Thyroid gland (tissue), 4 donors: ENCODE measurements at regions not wholly inside any gene's neighbourhood (a gene's known extent, or its start where the extent isn't known, plus 50 kb on each side); places are given as distances from the start of the nearest gene placed in this dataset.

Experiments
- POLR2A ChIP-seq, 2 donors: fragments of 450-650 bp; IDR thresholded peaks; one replicate each; pipeline ENCODE4 v1.6.1; 2017; ENCODE audit warnings: antibody characterized with exemption in 2 of 2, mild to moderate bottlenecking in 2 of 2, moderate library complexity in 1 of 2
- TF ChIP-seq, protein P1 (sequence below), 6 experiments: fragments of 200-600 bp in 3 of 6; fragments of 450-650 bp in 3 of 6; sonication (generic) in 3 of 6; IDR thresholded peaks; one replicate each; pipeline ENCODE4 v1.5.1; 2016 to 2019; ENCODE audit warnings: antibody characterized with exemption in 6 of 6, mild to moderate bottlenecking in 2 of 6, inconsistent platforms in 1 of 6, moderate library complexity in 1 of 6

DNA sequence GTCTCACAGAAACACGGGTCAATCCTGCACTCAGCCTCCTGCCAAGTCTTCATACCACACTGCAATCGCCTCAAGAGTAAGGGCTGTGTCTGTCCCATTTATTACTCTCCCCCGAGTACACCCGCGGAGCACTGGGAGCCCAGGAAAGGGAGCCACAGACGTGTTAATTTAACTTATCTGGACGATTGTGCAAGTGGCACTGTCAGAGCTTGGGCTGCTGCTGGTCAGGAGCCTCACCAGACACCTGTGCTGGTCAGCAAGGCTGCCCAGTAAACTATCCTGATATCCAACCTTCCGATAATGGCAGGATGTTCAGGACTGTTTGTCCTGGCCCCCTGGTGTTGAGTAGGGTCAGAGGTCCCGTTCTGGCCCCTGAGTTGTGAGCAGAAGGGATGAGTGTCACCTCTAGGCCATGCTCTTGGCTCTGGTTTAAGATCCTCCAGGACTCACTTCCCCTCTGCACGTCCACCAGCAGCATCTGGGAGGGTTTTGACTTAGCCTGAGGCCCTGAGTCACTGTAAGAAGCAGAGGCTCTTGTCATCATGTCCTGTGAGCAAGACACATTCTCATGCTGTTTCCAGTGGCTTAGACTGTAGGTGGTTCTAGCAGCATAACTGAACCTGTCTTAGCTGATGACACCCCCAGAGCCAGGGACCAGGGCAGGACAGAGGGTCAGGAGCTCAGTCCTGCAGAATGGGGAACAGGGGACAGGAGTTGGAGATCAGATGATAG, 82.5 kb upstream of the ARL4C start:
- TF ChIP-seq, protein P1, sequence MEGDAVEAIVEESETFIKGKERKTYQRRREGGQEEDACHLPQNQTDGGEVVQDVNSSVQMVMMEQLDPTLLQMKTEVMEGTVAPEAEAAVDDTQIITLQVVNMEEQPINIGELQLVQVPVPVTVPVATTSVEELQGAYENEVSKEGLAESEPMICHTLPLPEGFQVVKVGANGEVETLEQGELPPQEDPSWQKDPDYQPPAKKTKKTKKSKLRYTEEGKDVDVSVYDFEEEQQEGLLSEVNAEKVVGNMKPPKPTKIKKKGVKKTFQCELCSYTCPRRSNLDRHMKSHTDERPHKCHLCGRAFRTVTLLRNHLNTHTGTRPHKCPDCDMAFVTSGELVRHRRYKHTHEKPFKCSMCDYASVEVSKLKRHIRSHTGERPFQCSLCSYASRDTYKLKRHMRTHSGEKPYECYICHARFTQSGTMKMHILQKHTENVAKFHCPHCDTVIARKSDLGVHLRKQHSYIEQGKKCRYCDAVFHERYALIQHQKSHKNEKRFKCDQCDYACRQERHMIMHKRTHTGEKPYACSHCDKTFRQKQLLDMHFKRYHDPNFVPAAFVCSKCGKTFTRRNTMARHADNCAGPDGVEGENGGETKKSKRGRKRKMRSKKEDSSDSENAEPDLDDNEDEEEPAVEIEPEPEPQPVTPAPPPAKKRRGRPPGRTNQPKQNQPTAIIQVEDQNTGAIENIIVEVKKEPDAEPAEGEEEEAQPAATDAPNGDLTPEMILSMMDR (IDR thresholded peaks at IDR 0.05): no peak
- no peak for TF ChIP-seq POLR2A (IDR thresholded peaks at IDR 0.05)
